PC-3 (cell line): ENCODE measurements at regions not wholly inside any gene's neighbourhood (a gene's known extent, or its start where the extent isn't known, plus 50 kb on each side); places are given as distances from the start of the nearest gene placed in this dataset.

ENCODE experiments used
- ATAC-seq: fragments of 200-7000 bp; cut with Tn5 transposase; 2 replicates; pipeline ENCODE4 v1.9.1; 2020; ENCODE audit warnings: mild to moderate bottlenecking, moderate library complexity
- BruUV-seq: library from RNA; stranded (reverse); fragments of 400-500 nt; replicated peaks from 2 replicates; lab custom pipeline; 2021; lab: Mats Ljungman, UMichigan
- CTCF ChIA-PET: fragments of 300-600 bp; sonication (Branson Sonifier 250); formaldehyde crosslinking; loops from one replicate; lab custom pipeline; 2022; ENCODE audit warnings: antibody characterized with exemption; lab: Charles Lee
- POLR2A ChIA-PET: fragments of 300-600 bp; sonication (Branson Sonifier 250); formaldehyde crosslinking; loops from one replicate; lab custom pipeline; 2022; ENCODE audit warnings: antibody characterized with exemption; ENCODE audit not compliant: unreplicated experiment; lab: Charles Lee
- DNase-seq: peaks from one replicate; pipeline ENCODE4 v3.0.0-alpha.2; 2015
- H2AFZ ChIP-seq: fragments of 300-600 bp; sonication (generic); 2 replicates; pipeline ENCODE4 v1.6.0; 2016; ENCODE audit warnings: antibody characterized with exemption, low read length
- H3F3A ChIP-seq: fragments of 300-600 bp; sonication (generic); one replicate; pipeline ENCODE4 v1.6.0; 2017; ENCODE audit warnings: antibody characterized with exemption, low read length, control low read depth, mild to moderate bottlenecking; ENCODE audit not compliant: unreplicated experiment
- H3K27ac ChIP-seq: fragments of 300-600 bp; sonication (generic); 2 replicates; pipeline ENCODE4 v1.5.1; 2016; ENCODE audit warnings: mild to moderate bottlenecking, low read length
- H3K27me3 ChIP-seq: fragments of 300-600 bp; sonication (generic); 2 replicates; pipeline ENCODE4 v1.6.1; 2016; ENCODE audit warnings: low read length, mixed read lengths
- H3K36me3 ChIP-seq: fragments of 300-600 bp; sonication (generic); 2 replicates; pipeline ENCODE4 v1.6.1; 2016; ENCODE audit warnings: low read depth, mixed run types, low read length, mixed read lengths
- H3K4me1 ChIP-seq: fragments of 300-600 bp; sonication (generic); 2 replicates; pipeline ENCODE4 v1.5.1; 2016; ENCODE audit warnings: low read length; ENCODE audit not compliant: insufficient read depth
- H3K4me2 ChIP-seq: fragments of 300-600 bp; sonication (generic); 2 replicates; pipeline ENCODE4 v1.6.0; 2016; ENCODE audit warnings: low read length
- H3K4me3 ChIP-seq: fragments of 300-600 bp; sonication (generic); 2 replicates; pipeline ENCODE4 v1.5.1; 2016; ENCODE audit warnings: mild to moderate bottlenecking, low read length, mixed read lengths
- H3K79me2 ChIP-seq: fragments of 300-600 bp; sonication (generic); 2 replicates; pipeline ENCODE4 v1.6.1; 2017; ENCODE audit warnings: low read length, mixed read lengths
- H3K9ac ChIP-seq: fragments of 300-600 bp; sonication (generic); 2 replicates; pipeline ENCODE4 v1.6.0; 2016; ENCODE audit warnings: mild to moderate bottlenecking, low read length
- H3K9me2 ChIP-seq: fragments of 300-600 bp; sonication (generic); replicated peaks from 2 replicates; pipeline ENCODE4 v1.6.1; 2016; ENCODE audit warnings: mixed run types, low read length, mixed read lengths
- H3K9me3 ChIP-seq: fragments of 300-600 bp; sonication (generic); 2 replicates; pipeline ENCODE4 v1.6.1; 2016; ENCODE audit warnings: low read length, mixed read lengths
- H4K20me1 ChIP-seq: fragments of 300-600 bp; sonication (generic); 2 replicates; pipeline ENCODE4 v1.6.1; 2016; ENCODE audit warnings: low read length, mixed read lengths
- CTCF ChIP-seq: fragments of 300-600 bp; sonication (generic); conservative IDR thresholded peaks from 2 replicates; pipeline ENCODE4 v1.5.1; 2017; ENCODE audit warnings: antibody characterized with exemption, low read depth, mild to moderate bottlenecking, low read length
- EZH2 ChIP-seq: fragments of 300-600 bp; sonication (generic); IDR thresholded peaks from one replicate; pipeline ENCODE4 v1.6.1; 2017; ENCODE audit warnings: antibody characterized with exemption, mild to moderate bottlenecking, low read length; ENCODE audit not compliant: unreplicated experiment
- EZH2phosphoT487 ChIP-seq: fragments of 300-600 bp; sonication (generic); IDR thresholded peaks from 2 replicates; pipeline ENCODE4 v1.6.1; 2018; ENCODE audit warnings: mild to moderate bottlenecking, antibody characterized with exemption, low read length, borderline replicate concordance
- intact Hi-C: fragments of 100-400 bp; cut with micrococcal nuclease; formaldehyde crosslinking; loops from 2 replicates; pipeline ENCODE4 v1.9.0; 2023

- ChIA-PET CTCF (no interaction called here), POLR2A (interaction anchor here (0.6 kb wide), 1 partner anchor 330 kb away, joined by 5 read pairs; no protein-coding TSS in a partner anchor)
- no peak overlapping the region for H3K27ac ChIP-seq
- H3K27me3 ChIP-seq = no peaks in the 10 kb centered on the region
- TF ChIP-seq EZH2phosphoT487 (no peak), EZH2 (no peak), CTCF (no peak)
- BruUV-seq = no TSS peak
- no peak for DNase-seq
- intact Hi-C loops = no loop called here
- H3K4me3 ChIP-seq = no peak overlapping the region
- no peaks in the 10 kb centered on the region for H3K79me2 ChIP-seq
- no peak overlapping the region for H2AFZ ChIP-seq
- H3K9me2 ChIP-seq = no peaks in the 10 kb centered on the region
- H3K4me2 ChIP-seq = no peak overlapping the region
- H3K36me3 ChIP-seq = no peaks in the 10 kb centered on the region
- H4K20me1 ChIP-seq = no peaks in the 10 kb centered on the region
- no peak for ATAC-seq
- no peaks in the 10 kb centered on the region for H3K9me3 ChIP-seq
- H3F3A ChIP-seq = no peaks in the 10 kb centered on the region
- H3K9ac ChIP-seq = no peak overlapping the region
- H3K4me1 ChIP-seq = peaks cover 14% of the 10 kb centered on the region
These were observed 241.5 kb upstream of the ANKRD50 start for GRCh38 chr4:124954046-124954445.

GRCh38 chr4:124953486-124953885 is 241.0 kb upstream of the ANKRD50 start:
- ChIA-PET CTCF (no interaction called here), POLR2A (interaction anchor here (0.6 kb wide), 1 partner anchor 330 kb away, joined by 5 read pairs; no protein-coding TSS in a partner anchor)
- no peak for TF ChIP-seq EZH2phosphoT487
- no peak for TF ChIP-seq CTCF
- no peak for TF ChIP-seq EZH2
- H3K4me3 ChIP-seq = no peak overlapping the region
- no peaks in the 10 kb centered on the region for H4K20me1 ChIP-seq
- no peak overlapping the region for H3K4me2 ChIP-seq
- no peaks in the 10 kb centered on the region for H3K79me2 ChIP-seq
- H2AFZ ChIP-seq = no peak overlapping the region
- H3K36me3 ChIP-seq = no peaks in the 10 kb centered on the region
- H3F3A ChIP-seq = no peaks in the 10 kb centered on the region
- H3K27me3 ChIP-seq = no peaks in the 10 kb centered on the region
- no TSS peak for BruUV-seq
- peaks cover 19% of the 10 kb centered on the region for H3K4me1 ChIP-seq
- peak overlapping the region; percentile 33; the same call in 1 of the 2 replicates for H3K27ac ChIP-seq
- H3K9me2 ChIP-seq = no peaks in the 10 kb centered on the region
- intact Hi-C loops = no loop called here
- no peak overlapping the region for H3K9ac ChIP-seq
- no peak for DNase-seq
- ATAC-seq = no peak
- no peaks in the 10 kb centered on the region for H3K9me3 ChIP-seq

- H3K79me2 ChIP-seq = no peaks in the 10 kb centered on the region
- H3K36me3 ChIP-seq = no peaks in the 10 kb centered on the region
- ATAC-seq = peak; percentile 94
- no TSS peak for BruUV-seq
- no peaks in the 10 kb centered on the region for H3K27me3 ChIP-seq
- H3K9me2 ChIP-seq = no peaks in the 10 kb centered on the region
- H3K27ac ChIP-seq = peak overlapping the region; percentile 33
- intact Hi-C loops = no loop called here
- no peak for TF ChIP-seq EZH2phosphoT487
- TF ChIP-seq CTCF = no peak
- TF ChIP-seq EZH2 = no peak
- peaks cover 20% of the 10 kb centered on the region for H3K4me1 ChIP-seq
- ChIA-PET CTCF (no interaction called here), POLR2A (no interaction called here)
- H3K9me3 ChIP-seq = no peaks in the 10 kb centered on the region
- peak; percentile 59 for DNase-seq
- no peaks in the 10 kb centered on the region for H3F3A ChIP-seq
- no peak overlapping the region for H2AFZ ChIP-seq
- no peak overlapping the region for H3K9ac ChIP-seq
- no peaks in the 10 kb centered on the region for H4K20me1 ChIP-seq
- H3K4me3 ChIP-seq = no peak overlapping the region
- peak overlapping the region; percentile 19; the same call in 1 of the 2 replicates for H3K4me2 ChIP-seq
These were observed 240.5 kb upstream of the ANKRD50 start for GRCh38 chr4:124953061-124953460.
